Mucosa of rectum (tissue), 2 donors: ENCODE measurements at regions not wholly inside any gene's neighbourhood (a gene's known extent, or its start where the extent isn't known, plus 50 kb on each side); places are given as distances from the start of the nearest gene placed in this dataset.

Experiments used
- H3K27ac ChIP-seq, 2 donors: one replicate each; pipeline ENCODE4 v1.7.0; 2013; ENCODE audit warnings: inconsistent platforms in 2 of 2, low read depth in 2 of 2, low read length in 2 of 2
- H3K27me3 ChIP-seq, 2 donors: one replicate each; pipeline ENCODE4 v1.7.0; 2013; ENCODE audit warnings: low read length in 2 of 2; ENCODE audit not compliant: control insufficient read depth in 2 of 2, insufficient read depth in 2 of 2
- H3K36me3 ChIP-seq, 2 donors: one replicate each; pipeline ENCODE4 v1.7.0; 2013; ENCODE audit warnings: low read length in 2 of 2; ENCODE audit not compliant: control insufficient read depth in 2 of 2, insufficient read depth in 2 of 2
- H3K4me1 ChIP-seq, 2 donors: one replicate each; pipeline ENCODE4 v1.7.0; 2013; ENCODE audit warnings: low read length in 2 of 2, mild to moderate bottlenecking in 1 of 2; ENCODE audit not compliant: control insufficient read depth in 2 of 2, insufficient read depth in 2 of 2
- H3K4me3 ChIP-seq, 2 donors: one replicate each; pipeline ENCODE4 v1.7.0; 2013; ENCODE audit warnings: low read length in 2 of 2
- H3K9ac ChIP-seq, 2 donors: one replicate each; pipeline ENCODE4 v1.7.0; 2013; ENCODE audit warnings: low read length in 2 of 2, low read depth in 1 of 2, mild to moderate bottlenecking in 1 of 2
- H3K9me3 ChIP-seq, 2 donors: one replicate each; pipeline ENCODE4 v1.7.0; 2013; ENCODE audit warnings: low read length in 2 of 2; ENCODE audit not compliant: control insufficient read depth in 2 of 2
- donor health status: healthy.
- donor health status: Normal muscosa, but diverticular disease.

DNA sequence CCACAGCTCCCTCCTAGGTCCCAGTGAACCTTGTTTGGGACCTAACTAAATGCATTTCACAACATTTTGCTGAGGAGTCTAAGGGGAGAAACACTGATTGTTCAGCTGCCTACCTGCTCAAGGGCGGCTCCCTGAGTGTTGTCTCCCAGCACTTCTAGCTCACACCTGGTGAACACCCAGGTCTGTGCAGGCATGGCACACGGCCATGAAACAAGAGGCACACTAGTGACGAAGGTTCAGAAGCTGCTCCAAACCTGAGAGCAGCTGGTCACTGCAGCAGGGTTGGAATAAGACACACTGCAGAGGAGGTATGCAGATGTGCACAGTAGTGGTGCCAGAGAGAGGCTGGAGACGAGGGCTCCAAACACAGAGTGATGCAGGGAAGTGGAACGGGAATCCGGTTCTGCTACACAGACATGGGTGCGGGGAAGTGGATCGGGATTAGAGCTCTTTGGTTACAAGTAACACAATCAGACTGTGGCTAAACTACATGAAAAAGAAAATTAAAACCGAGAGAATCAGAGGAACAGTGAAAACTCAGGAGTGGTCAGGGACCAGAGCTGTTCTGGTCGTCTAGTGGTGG lies 486.1 kb upstream of the CDH4 start:
- H3K4me3 ChIP-seq = no peak overlapping the region
- peaks cover 0 to 1% of the 10 kb centered on the region in 2 donors for H3K9me3 ChIP-seq
- H3K4me1 ChIP-seq = no peaks in the 10 kb centered on the region
- H3K36me3 ChIP-seq = no peaks in the 10 kb centered on the region
- no peak overlapping the region for H3K9ac ChIP-seq
- H3K27me3 ChIP-seq = peaks cover 0 to 2% of the 10 kb centered on the region in 2 donors
- H3K27ac ChIP-seq = no peak overlapping the region

DNA sequence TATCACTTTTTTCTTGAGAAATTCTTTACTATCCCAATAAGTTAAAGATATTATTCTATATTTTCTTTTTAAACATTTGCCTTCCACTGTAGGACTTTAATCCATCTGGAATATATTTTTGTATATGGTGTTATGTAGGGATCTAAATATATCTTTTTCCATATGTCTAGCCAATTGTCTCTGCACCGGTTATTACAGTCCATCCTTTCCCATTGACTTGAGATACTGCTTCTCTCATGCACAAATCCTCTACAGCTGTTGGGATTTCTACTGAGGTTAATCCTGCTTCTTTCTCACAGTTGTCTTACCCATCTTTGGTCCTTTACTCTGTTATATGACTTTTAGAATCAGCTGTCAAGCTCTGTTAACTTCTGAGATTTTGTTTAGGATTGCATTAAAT lies 483.8 kb upstream of the CDH4 start:
- Histone ChIP-seq H3K36me3 (no peaks in the 10 kb centered on the region), H3K4me1 (no peaks in the 10 kb centered on the region), H3K27ac (no peak overlapping the region), H3K4me3 (no peak overlapping the region), H3K27me3 (no peaks in the 10 kb centered on the region), H3K9me3 (peaks cover 0 to 3% of the 10 kb centered on the region in 2 donors), H3K9ac (no peak overlapping the region)

- Histone ChIP-seq H3K9me3 (peaks cover 3 to 10% of the 10 kb centered on the region in 2 donors), H3K36me3 (no peaks in the 10 kb centered on the region), H3K27me3 (no peaks in the 10 kb centered on the region), H3K9ac (no peak overlapping the region), H3K4me3 (no peak overlapping the region), H3K4me1 (no peaks in the 10 kb centered on the region), H3K27ac (no peak overlapping the region)
Observed at GRCh38 chr20:60780388-60781025, 471.6 kb upstream of the CDH4 start.

DNA sequence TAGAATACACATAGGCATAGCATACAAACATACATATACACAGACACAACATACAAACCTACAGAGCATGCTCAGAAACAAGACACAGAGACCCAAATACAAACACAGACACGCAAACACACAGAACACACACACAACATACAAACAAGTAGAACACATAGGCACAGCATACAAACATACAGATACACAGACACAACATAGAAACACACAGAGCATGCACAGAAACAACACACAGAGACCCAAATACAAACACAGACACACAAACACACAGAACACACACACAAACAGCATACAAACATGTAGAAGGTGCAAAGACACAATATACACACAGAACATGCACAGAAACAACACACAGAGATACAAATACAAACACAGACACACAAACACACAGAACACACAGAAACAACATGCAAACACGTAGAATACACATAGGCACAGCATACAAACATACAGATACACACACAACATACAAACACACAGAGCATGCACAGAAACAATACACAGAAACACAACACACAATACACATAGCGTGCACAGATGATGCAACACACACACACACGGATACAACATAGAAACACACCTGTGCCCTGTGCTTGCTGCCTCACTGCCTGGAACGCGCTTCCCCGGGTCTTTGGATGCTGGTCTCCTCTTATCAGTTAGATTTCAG lies 469.0 kb upstream of the CDH4 start:
- no peak overlapping the region for H3K4me3 ChIP-seq
- H3K4me1 ChIP-seq = no peaks in the 10 kb centered on the region
- no peaks in the 10 kb centered on the region for H3K27me3 ChIP-seq
- peaks cover 3 to 4% of the 10 kb centered on the region in 2 donors for H3K9me3 ChIP-seq
- no peak overlapping the region for H3K27ac ChIP-seq
- H3K9ac ChIP-seq = no peak overlapping the region
- no peaks in the 10 kb centered on the region for H3K36me3 ChIP-seq

GRCh38 chr20:60785301-60785700 lies 466.8 kb upstream of the CDH4 start:
- H3K36me3 ChIP-seq = no peaks in the 10 kb centered on the region
- H3K9ac ChIP-seq = no peak overlapping the region
- no peaks in the 10 kb centered on the region for H3K27me3 ChIP-seq
- no peak overlapping the region for H3K27ac ChIP-seq
- no peaks in the 10 kb centered on the region for H3K4me1 ChIP-seq
- H3K9me3 ChIP-seq = peaks cover 0 to 3% of the 10 kb centered on the region in 2 donors
- H3K4me3 ChIP-seq = no peak overlapping the region

GRCh38 chr20:60785785-60786184 lies 466.3 kb upstream of the CDH4 start:
- H3K9ac ChIP-seq = no peak overlapping the region
- H3K27ac ChIP-seq = no peak overlapping the region
- no peaks in the 10 kb centered on the region for H3K27me3 ChIP-seq
- no peaks in the 10 kb centered on the region for H3K36me3 ChIP-seq
- peaks cover 0 to under 1% of the 10 kb centered on the region in 2 donors for H3K9me3 ChIP-seq
- H3K4me1 ChIP-seq = no peaks in the 10 kb centered on the region
- H3K4me3 ChIP-seq = no peak overlapping the region

DNA sequence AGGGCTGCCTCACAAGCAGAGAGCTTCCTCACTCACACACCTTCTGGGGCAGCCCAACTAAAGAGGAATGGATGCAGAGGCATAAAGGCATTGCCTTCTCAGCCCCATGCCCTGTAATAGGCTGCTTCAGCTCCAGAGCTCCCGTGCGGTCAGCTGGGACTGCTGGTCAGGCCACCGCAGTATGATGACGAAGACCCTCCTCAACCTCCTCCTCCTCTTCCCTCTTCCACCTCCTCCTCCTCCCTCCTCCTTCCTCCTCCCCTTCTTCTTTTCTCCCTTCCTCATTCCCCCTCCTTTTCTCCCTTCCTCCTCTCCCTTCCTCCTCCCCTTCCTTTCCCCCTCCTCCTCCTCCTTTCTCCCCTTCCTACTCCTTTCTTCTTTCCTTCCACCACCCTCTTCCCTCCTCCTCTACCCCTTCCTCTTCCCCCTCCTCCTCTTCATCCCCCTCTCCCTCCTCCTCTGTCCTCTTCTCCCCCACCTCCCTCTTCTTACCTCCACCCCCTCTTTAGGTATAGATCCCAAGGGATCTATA lies 465.3 kb upstream of the CDH4 start:
- no peak overlapping the region for H3K27ac ChIP-seq

GRCh38 chr20:60787276-60787675 lies 464.8 kb upstream of the CDH4 start:
- no peak overlapping the region for H3K27ac ChIP-seq

More for the DNA sequence above, 465.3 kb upstream of the CDH4 start:
- Histone ChIP-seq H3K9ac (no peak overlapping the region), H3K4me3 (no peak overlapping the region), H3K27me3 (no peaks in the 10 kb centered on the region), H3K4me1 (no peaks in the 10 kb centered on the region), H3K36me3 (no peaks in the 10 kb centered on the region), H3K9me3 (peaks cover 0 to 3% of the 10 kb centered on the region in 2 donors)

GRCh38 chr20:60788070-60788469 lies 464.0 kb upstream of the CDH4 start:
- no peak overlapping the region for H3K27ac ChIP-seq
- no peaks in the 10 kb centered on the region for H3K36me3 ChIP-seq
- no peak overlapping the region for H3K9ac ChIP-seq
- no peak overlapping the region for H3K4me3 ChIP-seq
- H3K27me3 ChIP-seq = no peaks in the 10 kb centered on the region
- H3K4me1 ChIP-seq = no peaks in the 10 kb centered on the region
- peaks cover 0 to 3% of the 10 kb centered on the region in 2 donors for H3K9me3 ChIP-seq

More at GRCh38 chr20:60787276-60787675, 464.8 kb upstream of the CDH4 start:
- H3K4me1 ChIP-seq = no peaks in the 10 kb centered on the region
- H3K4me3 ChIP-seq = no peak overlapping the region
- no peak overlapping the region for H3K9ac ChIP-seq
- H3K36me3 ChIP-seq = no peaks in the 10 kb centered on the region
- H3K9me3 ChIP-seq = peaks cover 0 to 3% of the 10 kb centered on the region in 2 donors
- H3K27me3 ChIP-seq = no peaks in the 10 kb centered on the region

- no peak overlapping the region for H3K9ac ChIP-seq
- no peak overlapping the region for H3K27ac ChIP-seq
- H3K36me3 ChIP-seq = no peaks in the 10 kb centered on the region
- peaks cover 0 to 3% of the 10 kb centered on the region in 2 donors for H3K9me3 ChIP-seq
- no peak overlapping the region for H3K4me3 ChIP-seq
- H3K27me3 ChIP-seq = no peaks in the 10 kb centered on the region
- H3K4me1 ChIP-seq = no peaks in the 10 kb centered on the region
Observed at GRCh38 chr20:60789399-60789798, 462.7 kb upstream of the CDH4 start.
